HL-60 (cell line): ENCODE measurements at regions not wholly inside any gene's neighbourhood (a gene's known extent, or its start where the extent isn't known, plus 50 kb on each side); places are given as distances from the start of the nearest gene placed in this dataset.

Experiments
- DNase-seq, 2 experiments: peaks; one replicate each; pipeline ENCODE4 v3.0.0-alpha.2; 2010 to 2020; ENCODE audit warnings: low read depth in 1 of 2, low spot score in 1 of 2
- H3K27ac ChIP-seq: fragments of 250-450 bp; sonication (Bioruptor Pico); replicated peaks from 2 replicates; pipeline ENCODE4 v1.5.1; 2020; ENCODE audit warnings: mild to moderate bottlenecking, moderate library complexity
- H3K27me3 ChIP-seq: fragments of 250-450 bp; sonication (Bioruptor Pico); 2 replicates; pipeline ENCODE4 v1.5.1; 2021; ENCODE audit warnings: mild to moderate bottlenecking, moderate library complexity; ENCODE audit not compliant: insufficient read depth, poor library complexity, severe bottlenecking
- H3K4me3 ChIP-seq: replicated peaks from 2 replicates; pipeline ENCODE4 v1.5.1; 2011; ENCODE audit warnings: mild to moderate bottlenecking, control low read depth, low read length; ENCODE audit not compliant: insufficient read depth
- GABPA ChIP-seq: IDR thresholded peaks from 2 replicates; pipeline ENCODE4 v1.6.1; 2012; ENCODE audit warnings: low read depth
- POLR2AphosphoS5 ChIP-seq: IDR thresholded peaks from 2 replicates; pipeline ENCODE4 v1.6.1; 2012; ENCODE audit warnings: low read depth
- SPI1 ChIP-seq: IDR thresholded peaks from 2 replicates; pipeline ENCODE4 v1.6.1; 2012; ENCODE audit warnings: low read depth, mild to moderate bottlenecking, borderline replicate concordance
- TF ChIP-seq, protein P1 (sequence below): IDR thresholded peaks from one replicate; pipeline ENCODE4 v1.5.1; 2011; ENCODE audit warnings: low read length, control low read depth, inconsistent platforms; ENCODE audit not compliant: insufficient read depth
- TF ChIP-seq, protein P2 (sequence below): IDR thresholded peaks from 2 replicates; pipeline ENCODE4 v1.6.1; 2012; ENCODE audit warnings: low read depth; ENCODE audit not compliant: insufficient replicate concordance

DNA sequence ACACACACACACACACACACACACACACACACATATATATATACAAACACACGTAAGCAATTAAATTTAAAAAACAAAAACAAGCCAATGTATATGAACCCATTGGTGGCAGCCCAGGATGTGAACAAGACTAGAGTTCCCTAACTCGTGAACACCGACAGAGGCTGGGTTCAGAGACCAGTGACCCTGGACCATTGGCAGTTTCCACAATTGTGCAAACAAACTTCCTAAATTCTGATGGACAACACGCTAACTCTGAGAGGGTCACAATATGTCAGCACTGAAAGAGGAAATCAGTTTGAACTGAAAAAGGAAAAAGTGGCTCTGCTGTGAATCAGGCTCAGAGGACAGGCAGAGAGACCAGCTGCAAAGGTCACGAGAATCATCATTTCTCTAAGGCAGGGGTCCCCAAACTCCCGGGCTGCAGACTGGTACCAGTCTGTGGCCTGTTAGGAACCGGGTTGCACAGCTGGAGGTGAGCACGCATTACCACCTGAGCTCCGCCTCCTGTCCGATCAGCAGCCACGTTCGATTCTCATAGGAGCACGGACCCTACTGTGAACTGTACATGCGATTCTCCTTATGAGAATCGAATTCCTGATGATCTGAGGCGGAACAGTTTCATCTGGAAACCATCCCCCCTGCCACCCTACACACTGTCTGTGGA is 50.5 kb upstream of the ERO1B start:
- Histone ChIP-seq H3K4me3 (no peak overlapping the region), H3K27me3 (no peaks in the 10 kb centered on the region), H3K27ac (no peak overlapping the region)
- no peak for DNase-seq
- TF ChIP-seq, protein P1, sequence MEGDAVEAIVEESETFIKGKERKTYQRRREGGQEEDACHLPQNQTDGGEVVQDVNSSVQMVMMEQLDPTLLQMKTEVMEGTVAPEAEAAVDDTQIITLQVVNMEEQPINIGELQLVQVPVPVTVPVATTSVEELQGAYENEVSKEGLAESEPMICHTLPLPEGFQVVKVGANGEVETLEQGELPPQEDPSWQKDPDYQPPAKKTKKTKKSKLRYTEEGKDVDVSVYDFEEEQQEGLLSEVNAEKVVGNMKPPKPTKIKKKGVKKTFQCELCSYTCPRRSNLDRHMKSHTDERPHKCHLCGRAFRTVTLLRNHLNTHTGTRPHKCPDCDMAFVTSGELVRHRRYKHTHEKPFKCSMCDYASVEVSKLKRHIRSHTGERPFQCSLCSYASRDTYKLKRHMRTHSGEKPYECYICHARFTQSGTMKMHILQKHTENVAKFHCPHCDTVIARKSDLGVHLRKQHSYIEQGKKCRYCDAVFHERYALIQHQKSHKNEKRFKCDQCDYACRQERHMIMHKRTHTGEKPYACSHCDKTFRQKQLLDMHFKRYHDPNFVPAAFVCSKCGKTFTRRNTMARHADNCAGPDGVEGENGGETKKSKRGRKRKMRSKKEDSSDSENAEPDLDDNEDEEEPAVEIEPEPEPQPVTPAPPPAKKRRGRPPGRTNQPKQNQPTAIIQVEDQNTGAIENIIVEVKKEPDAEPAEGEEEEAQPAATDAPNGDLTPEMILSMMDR: no peak
- TF ChIP-seq GABPA (no peak), POLR2AphosphoS5 (no peak), SPI1 (no peak)
- TF ChIP-seq, protein P2, sequence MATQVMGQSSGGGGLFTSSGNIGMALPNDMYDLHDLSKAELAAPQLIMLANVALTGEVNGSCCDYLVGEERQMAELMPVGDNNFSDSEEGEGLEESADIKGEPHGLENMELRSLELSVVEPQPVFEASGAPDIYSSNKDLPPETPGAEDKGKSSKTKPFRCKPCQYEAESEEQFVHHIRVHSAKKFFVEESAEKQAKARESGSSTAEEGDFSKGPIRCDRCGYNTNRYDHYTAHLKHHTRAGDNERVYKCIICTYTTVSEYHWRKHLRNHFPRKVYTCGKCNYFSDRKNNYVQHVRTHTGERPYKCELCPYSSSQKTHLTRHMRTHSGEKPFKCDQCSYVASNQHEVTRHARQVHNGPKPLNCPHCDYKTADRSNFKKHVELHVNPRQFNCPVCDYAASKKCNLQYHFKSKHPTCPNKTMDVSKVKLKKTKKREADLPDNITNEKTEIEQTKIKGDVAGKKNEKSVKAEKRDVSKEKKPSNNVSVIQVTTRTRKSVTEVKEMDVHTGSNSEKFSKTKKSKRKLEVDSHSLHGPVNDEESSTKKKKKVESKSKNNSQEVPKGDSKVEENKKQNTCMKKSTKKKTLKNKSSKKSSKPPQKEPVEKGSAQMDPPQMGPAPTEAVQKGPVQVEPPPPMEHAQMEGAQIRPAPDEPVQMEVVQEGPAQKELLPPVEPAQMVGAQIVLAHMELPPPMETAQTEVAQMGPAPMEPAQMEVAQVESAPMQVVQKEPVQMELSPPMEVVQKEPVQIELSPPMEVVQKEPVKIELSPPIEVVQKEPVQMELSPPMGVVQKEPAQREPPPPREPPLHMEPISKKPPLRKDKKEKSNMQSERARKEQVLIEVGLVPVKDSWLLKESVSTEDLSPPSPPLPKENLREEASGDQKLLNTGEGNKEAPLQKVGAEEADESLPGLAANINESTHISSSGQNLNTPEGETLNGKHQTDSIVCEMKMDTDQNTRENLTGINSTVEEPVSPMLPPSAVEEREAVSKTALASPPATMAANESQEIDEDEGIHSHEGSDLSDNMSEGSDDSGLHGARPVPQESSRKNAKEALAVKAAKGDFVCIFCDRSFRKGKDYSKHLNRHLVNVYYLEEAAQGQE: no peak
